Skin epidermis (tissue), 12 donors: ENCODE measurements at regions not wholly inside any gene's neighbourhood (a gene's known extent, or its start where the extent isn't known, plus 50 kb on each side); places are given as distances from the start of the nearest gene placed in this dataset.
"Not testable (repeated sequence)": the region's sequence is repeated elsewhere in the genome, so short reads cannot be mapped to it uniquely, and the experiment has no call there.

ENCODE experiments used
- H3K27ac ChIP-seq, 21 experiments: fragments of 200-600 bp; sonication (generic) in 11 of 21; one replicate each; pipeline ENCODE4 v1.5.0; 2020; ENCODE audit warnings: mild to moderate bottlenecking in 3 of 21, inconsistent platforms in 2 of 21, moderate library complexity in 2 of 21
- H3K4me3 ChIP-seq, 7 experiments: fragments of 200-600 bp; sonication (generic) in 2 of 7; one replicate each; pipeline ENCODE4 v1.5.0; 2020; ENCODE audit warnings: inconsistent platforms in 2 of 7, mild to moderate bottlenecking in 2 of 7, moderate library complexity in 1 of 7

- Histone ChIP-seq H3K4me3 (no peak overlapping the region), H3K27ac (no peak overlapping the region)
Observed at GRCh38 chr7:157467496-157468212, 130.8 kb downstream of the DNAJB6 start.

GRCh38 chr7:157468221-157469111 lies 131.7 kb downstream of the DNAJB6 start:
- no peak overlapping the region for H3K27ac ChIP-seq
- H3K4me3 ChIP-seq, result no peak overlapping the region

GRCh38 chr7:157469181-157470016 lies 132.6 kb downstream of the DNAJB6 start:
- no peak overlapping the region for H3K4me3 ChIP-seq
- H3K27ac ChIP-seq, result no peak overlapping the region

GRCh38 chr7:157470017-157470322 lies 133.2 kb downstream of the DNAJB6 start:
- Histone ChIP-seq H3K27ac (no peak overlapping the region), H3K4me3 (no peak overlapping the region)

- no peak overlapping the region for H3K4me3 ChIP-seq
- peak overlapping the region in 4 of 21 experiments; percentile 76 to 85 (median 82) for H3K27ac ChIP-seq
Observed at GRCh38 chr7:157470701-157471131, 133.9 kb downstream of the DNAJB6 start.

- H3K27ac ChIP-seq, result peak overlapping the region in 8 of 21 experiments; percentile 15 to 85 (median 61)
Observed at GRCh38 chr7:157471259-157472125, 134.7 kb downstream of the DNAJB6 start.

GRCh38 chr7:157472311-157473050 lies 135.7 kb downstream of the DNAJB6 start:
- H3K4me3 ChIP-seq, result no peak overlapping the region
- H3K27ac ChIP-seq, result peak overlapping the region in 6 of 21 experiments; percentile 42 to 85 (median 78)

More at GRCh38 chr7:157471259-157472125, 134.7 kb downstream of the DNAJB6 start:
- H3K4me3 ChIP-seq, result no peak overlapping the region

- H3K27ac ChIP-seq, result no peak overlapping the region
- no peak overlapping the region for H3K4me3 ChIP-seq
Observed at GRCh38 chr7:157473051-157473569, 136.3 kb downstream of the DNAJB6 start.

GRCh38 chr7:157474685-157475084 lies 137.9 kb downstream of the DNAJB6 start:
- Histone ChIP-seq H3K4me3 (no peak overlapping the region), H3K27ac (no peak overlapping the region)

- no peak overlapping the region for H3K4me3 ChIP-seq
- H3K27ac ChIP-seq, result no peak overlapping the region
Observed at GRCh38 chr7:157475095-157475494, 138.3 kb downstream of the DNAJB6 start.

- Histone ChIP-seq H3K4me3 (no peak overlapping the region), H3K27ac (no peak overlapping the region)
Observed at GRCh38 chr7:157475601-157476000, 138.8 kb downstream of the DNAJB6 start.

- Histone ChIP-seq H3K27ac (no peak overlapping the region), H3K4me3 (no peak overlapping the region)
Observed at GRCh38 chr7:157476201-157476600, 139.4 kb downstream of the DNAJB6 start.

- H3K4me3 ChIP-seq, result no peak overlapping the region
Observed at GRCh38 chr7:157476654-157477549, 140.1 kb downstream of the DNAJB6 start.

GRCh38 chr7:157477550-157478212 lies 140.9 kb downstream of the DNAJB6 start:
- Histone ChIP-seq H3K27ac (no peak overlapping the region), H3K4me3 (no peak overlapping the region)

More at GRCh38 chr7:157476654-157477549, 140.1 kb downstream of the DNAJB6 start:
- no peak overlapping the region for H3K27ac ChIP-seq

- H3K27ac ChIP-seq, H3K4me3 ChIP-seq: not testable (repeated sequence)
Observed at GRCh38 chr7:157478611-157479010, 141.8 kb downstream of the DNAJB6 start.

GRCh38 chr7:157479326-157479725 lies 142.5 kb downstream of the DNAJB6 start:
- no peak overlapping the region for H3K4me3 ChIP-seq
- H3K27ac ChIP-seq, result no peak overlapping the region
